ENCODE measurements at regions not wholly inside any gene's neighbourhood (a gene's known extent, or its start where the extent isn't known, plus 50 kb on each side); places are given as distances from the start of the nearest gene placed in this dataset.

DNA sequence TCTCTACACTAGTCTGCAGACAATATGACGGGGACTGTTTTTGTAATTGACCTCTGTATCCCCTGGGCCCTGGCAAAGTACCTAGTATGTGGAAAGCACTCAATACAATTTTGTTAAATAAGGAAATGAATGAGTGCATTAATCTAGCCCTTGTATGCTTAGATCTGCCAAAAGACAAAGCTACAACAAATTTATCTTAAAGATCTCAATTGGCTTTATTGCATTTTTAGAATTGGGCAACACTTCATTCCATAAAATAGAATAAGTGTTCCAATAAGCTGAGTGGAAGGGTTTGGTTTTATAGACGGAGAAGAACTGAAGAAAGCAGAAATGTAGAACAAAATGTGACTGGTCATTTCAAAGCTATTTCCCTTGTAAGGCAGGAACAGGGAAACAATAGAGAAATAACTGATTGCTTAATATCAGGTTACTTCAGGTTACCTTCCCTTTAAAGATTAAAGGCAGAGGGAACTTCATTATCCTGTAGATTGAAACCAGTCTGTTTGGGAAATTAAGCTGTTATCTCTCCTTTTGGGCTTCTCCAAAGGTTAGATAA, 108.3 kb upstream of the MME start:
- Mint-ChIP-seq H3K36me3 (no peaks in the 10 kb centered on the region), H3K27me3 (ENCODE audit: low read depth) (no peaks in the 10 kb centered on the region), H3K4me1 (peaks cover 5% of the 10 kb centered on the region; the same call in 1 of the 2 replicates), H3K9me3 (no peaks in the 10 kb centered on the region), H3K27ac (no peak overlapping the region), H3K4me3 (no peak overlapping the region)
- ATAC-seq (no peak), DNase-seq (ENCODE audit: low spot score) (no peak)
- CTCF ChIA-PET, result interaction anchor here (0.6 kb wide), 1 partner anchor 744 kb away, joined by 3 read pairs; no protein-coding TSS in a partner anchor
- POLR2A ChIA-PET, result interaction anchor here (0.7 kb wide), 1 partner anchor 519 kb away, joined by 3 read pairs; no protein-coding TSS in a partner anchor
- TF ChIP-seq ZNF396 (CRISPR knock-in tag; IDR thresholded peaks at IDR 0.05; ENCODE audit: borderline replicate concordance) (no peak), CTCF (IDR thresholded peaks at IDR 0.05) (no peak), STAT6 (CRISPR knock-in tag; conservative IDR thresholded peaks at IDR 0.05; ENCODE audit: low read depth) (no peak), TEAD4 (CRISPR knock-in tag; IDR thresholded peaks at IDR 0.05) (no peak), GABPB1 (CRISPR knock-in tag; IDR thresholded peaks at IDR 0.05) (no peak), NFATC4 (CRISPR knock-in tag; IDR thresholded peaks at IDR 0.05) (no peak)
- TF ChIP-seq, protein P1, sequence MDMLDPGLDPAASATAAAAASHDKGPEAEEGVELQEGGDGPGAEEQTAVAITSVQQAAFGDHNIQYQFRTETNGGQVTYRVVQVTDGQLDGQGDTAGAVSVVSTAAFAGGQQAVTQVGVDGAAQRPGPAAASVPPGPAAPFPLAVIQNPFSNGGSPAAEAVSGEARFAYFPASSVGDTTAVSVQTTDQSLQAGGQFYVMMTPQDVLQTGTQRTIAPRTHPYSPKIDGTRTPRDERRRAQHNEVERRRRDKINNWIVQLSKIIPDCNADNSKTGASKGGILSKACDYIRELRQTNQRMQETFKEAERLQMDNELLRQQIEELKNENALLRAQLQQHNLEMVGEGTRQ (CRISPR knock-in tag; IDR thresholded peaks at IDR 0.05), result no peak
- TF ChIP-seq, protein P2, sequence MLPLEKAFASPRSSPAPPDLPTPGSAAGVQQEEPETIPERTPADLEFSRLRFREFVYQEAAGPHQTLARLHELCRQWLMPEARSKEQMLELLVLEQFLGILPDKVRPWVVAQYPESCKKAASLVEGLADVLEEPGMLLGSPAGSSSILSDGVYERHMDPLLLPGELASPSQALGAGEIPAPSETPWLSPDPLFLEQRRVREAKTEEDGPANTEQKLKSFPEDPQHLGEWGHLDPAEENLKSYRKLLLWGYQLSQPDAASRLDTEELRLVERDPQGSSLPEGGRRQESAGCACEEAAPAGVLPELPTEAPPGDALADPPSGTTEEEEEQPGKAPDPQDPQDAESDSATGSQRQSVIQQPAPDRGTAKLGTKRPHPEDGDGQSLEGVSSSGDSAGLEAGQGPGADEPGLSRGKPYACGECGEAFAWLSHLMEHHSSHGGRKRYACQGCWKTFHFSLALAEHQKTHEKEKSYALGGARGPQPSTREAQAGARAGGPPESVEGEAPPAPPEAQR (CRISPR knock-in tag; IDR thresholded peaks at IDR 0.05), result no peak

GRCh38 chr3:154971341-154971740, 108.8 kb upstream of the MME start:
- CTCF ChIA-PET, result no interaction called here
- Mint-ChIP-seq H3K4me1 (peaks cover 5% of the 10 kb centered on the region; the same call in 1 of the 2 replicates), H3K4me3 (no peak overlapping the region), H3K27me3 (ENCODE audit: low read depth) (no peaks in the 10 kb centered on the region), H3K9me3 (no peaks in the 10 kb centered on the region), H3K36me3 (no peaks in the 10 kb centered on the region), H3K27ac (no peak overlapping the region)
- ATAC-seq (no peak), DNase-seq (ENCODE audit: low spot score) (no peak)
- TF ChIP-seq HMGXB4 (CRISPR knock-in tag; IDR thresholded peaks at IDR 0.05) (no peak), CDX4 (CRISPR knock-in tag; IDR thresholded peaks at IDR 0.05; ENCODE audit: borderline replicate concordance) (no peak)
- POLR2A ChIA-PET, result no interaction called here

DNA sequence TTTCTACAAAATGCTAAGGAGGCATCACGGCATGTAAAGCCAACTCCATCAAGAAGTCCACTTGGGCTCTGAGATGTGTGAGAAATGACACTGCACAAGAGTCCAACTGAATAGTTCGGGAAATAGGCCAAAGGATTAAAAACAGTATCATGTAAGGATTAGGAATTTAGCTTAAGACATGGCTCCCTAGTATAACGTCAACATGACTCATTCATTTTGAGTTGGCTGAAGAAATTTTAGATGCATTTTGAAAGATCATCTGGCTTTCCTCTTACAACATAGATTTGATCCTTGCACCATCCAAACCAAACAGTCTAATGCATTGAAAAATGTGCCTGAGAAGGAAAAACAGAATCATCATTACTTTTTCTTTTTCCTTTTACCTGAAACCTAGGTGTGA, 109.3 kb upstream of the MME start:
- DNase-seq (ENCODE audit: low spot score), result no peak

More for the DNA sequence above, 109.3 kb upstream of the MME start:
- no peak overlapping the region for H3K27ac Mint-ChIP-seq
- ATAC-seq, result no peak
- H3K36me3 Mint-ChIP-seq, result no peaks in the 10 kb centered on the region
- ChIA-PET CTCF (no interaction called here), POLR2A (no interaction called here)
- no peak overlapping the region for H3K4me3 Mint-ChIP-seq
- no peaks in the 10 kb centered on the region for H3K9me3 Mint-ChIP-seq
- no peaks in the 10 kb centered on the region for H3K27me3 Mint-ChIP-seq (ENCODE audit: low read depth)
- H3K4me1 Mint-ChIP-seq, result peaks cover 5% of the 10 kb centered on the region; the same call in 1 of the 2 replicates
- TF ChIP-seq ZNF219 (CRISPR knock-in tag; IDR thresholded peaks at IDR 0.05; ENCODE audit: borderline replicate concordance), result no peak

Data from WTC11 (cell line).